ENCODE measurements at regions not wholly inside any gene's neighbourhood (a gene's known extent, or its start where the extent isn't known, plus 50 kb on each side); places are given as distances from the start of the nearest gene placed in this dataset.
"Not testable (repeated sequence)": the region's sequence is repeated elsewhere in the genome, so short reads cannot be mapped to it uniquely, and the experiment has no call there.

DNA sequence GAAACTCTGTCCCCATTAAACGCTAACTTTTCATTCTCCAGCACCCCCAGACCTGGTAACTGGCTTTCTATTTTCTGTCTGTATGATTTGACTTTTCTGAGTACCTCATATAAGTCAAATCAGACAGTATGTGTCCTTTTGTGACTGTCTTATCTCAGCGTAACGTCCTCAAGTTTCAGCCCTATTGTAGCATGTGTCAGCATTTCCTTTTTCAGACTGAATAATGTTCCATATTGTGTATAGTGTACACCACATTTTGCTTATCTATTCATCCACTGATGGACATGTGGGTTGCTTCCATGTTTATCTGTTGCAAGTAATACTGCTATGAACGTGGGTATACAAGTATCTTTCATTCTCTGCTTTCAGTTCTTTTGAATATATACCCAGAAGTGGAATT, 242.4 kb downstream of the RTP5 start:
- not testable (repeated sequence) for H3K36me3 Mint-ChIP-seq (ENCODE audit: low read depth); H3K4me3 Mint-ChIP-seq; H3K27ac ChIP-seq (ENCODE audit: low read depth, low read length); H3K9me3 ChIP-seq (ENCODE audit: control insufficient read depth, low read length); DNase-seq; H3K27me3 ChIP-seq (ENCODE audit: control insufficient read depth, insufficient read depth, low read length, poor library complexity, severe bottlenecking); H3K27ac Mint-ChIP-seq; H3K9me3 Mint-ChIP-seq; H3K4me1 ChIP-seq (ENCODE audit: control insufficient read depth, insufficient read depth, low read length); H3K36me3 ChIP-seq (ENCODE audit: control insufficient read depth, insufficient read depth, low read length); H3K27me3 Mint-ChIP-seq (ENCODE audit: insufficient read depth); H3K4me1 Mint-ChIP-seq; H3K9ac ChIP-seq (ENCODE audit: extremely low read depth, low read length, poor library complexity, severe bottlenecking); H3K4me3 ChIP-seq (ENCODE audit: low read length)
- WGBS, 2 experiments (ENCODE audit: insufficient coverage in 1 of 2, insufficient read length in 1 of 2), result no CpG with 5 or more reads among the region's 4 CpGs

DNA sequence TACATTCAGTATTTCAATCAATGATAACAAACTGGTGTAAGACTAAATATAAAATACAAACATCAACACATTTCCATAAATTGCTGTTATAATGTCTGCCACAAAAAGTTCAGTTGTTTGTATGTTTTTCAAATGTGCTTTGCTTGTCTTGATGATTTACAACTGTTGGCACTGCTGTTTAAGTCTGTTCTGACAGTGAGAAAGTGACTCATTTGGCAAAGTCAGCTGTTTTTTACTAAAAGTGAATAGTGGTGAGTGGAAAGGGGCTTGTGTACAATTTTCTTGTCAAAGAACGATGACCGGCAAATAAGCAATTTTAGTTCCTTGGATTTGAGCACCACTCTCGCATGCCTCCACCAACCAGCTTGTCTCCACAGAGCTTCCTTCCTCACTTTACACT, 244.0 kb downstream of the RTP5 start:
- not testable (repeated sequence) for H3K27me3 Mint-ChIP-seq (ENCODE audit: insufficient read depth); H3K9me3 ChIP-seq (ENCODE audit: control insufficient read depth, low read length); H3K27ac ChIP-seq (ENCODE audit: low read depth, low read length); H3K9ac ChIP-seq (ENCODE audit: extremely low read depth, low read length, poor library complexity, severe bottlenecking); H3K4me3 ChIP-seq (ENCODE audit: low read length); H3K4me1 Mint-ChIP-seq; H3K4me3 Mint-ChIP-seq; DNase-seq; H3K36me3 ChIP-seq (ENCODE audit: control insufficient read depth, insufficient read depth, low read length); H3K27ac Mint-ChIP-seq; H3K9me3 Mint-ChIP-seq; H3K4me1 ChIP-seq (ENCODE audit: control insufficient read depth, insufficient read depth, low read length); H3K36me3 Mint-ChIP-seq (ENCODE audit: low read depth); H3K27me3 ChIP-seq (ENCODE audit: control insufficient read depth, insufficient read depth, low read length, poor library complexity, severe bottlenecking)
- WGBS, 2 experiments (ENCODE audit: insufficient coverage in 1 of 2, insufficient read length in 1 of 2), result no CpG with 5 or more reads among the region's 3 CpGs

DNA sequence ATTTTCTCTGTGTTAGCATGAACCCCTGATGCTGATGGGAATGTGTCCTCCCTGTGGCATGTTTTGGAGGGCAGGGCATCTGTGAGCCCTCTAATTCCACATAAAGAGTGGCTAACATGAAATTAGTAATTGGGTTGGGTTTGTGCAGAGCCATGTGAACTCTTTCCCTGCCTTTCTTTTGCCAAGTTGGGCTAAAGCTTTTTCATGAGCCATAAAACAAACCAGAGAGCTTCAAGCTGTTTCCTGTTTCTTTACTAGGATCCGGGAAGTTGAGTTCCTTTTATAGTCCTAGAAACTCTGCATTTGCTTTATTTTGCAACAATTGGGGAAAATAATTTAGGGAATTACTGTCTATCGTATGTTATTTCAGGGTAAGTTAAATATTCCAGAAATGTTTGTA, 247.1 kb downstream of the RTP5 start:
- H3K27ac Mint-ChIP-seq; H3K4me3 Mint-ChIP-seq; H3K4me3 ChIP-seq (ENCODE audit: low read length); H3K4me1 ChIP-seq (ENCODE audit: control insufficient read depth, insufficient read depth, low read length); H3K4me1 Mint-ChIP-seq; DNase-seq; H3K9me3 Mint-ChIP-seq; H3K36me3 Mint-ChIP-seq (ENCODE audit: low read depth); H3K9ac ChIP-seq (ENCODE audit: extremely low read depth, low read length, poor library complexity, severe bottlenecking); H3K27ac ChIP-seq (ENCODE audit: low read depth, low read length); H3K27me3 ChIP-seq (ENCODE audit: control insufficient read depth, insufficient read depth, low read length, poor library complexity, severe bottlenecking); H3K27me3 Mint-ChIP-seq (ENCODE audit: insufficient read depth); H3K36me3 ChIP-seq (ENCODE audit: control insufficient read depth, insufficient read depth, low read length); H3K9me3 ChIP-seq (ENCODE audit: control insufficient read depth, low read length): not testable (repeated sequence)
- no CpG with 5 or more reads among the region's 2 CpGs for WGBS, 2 experiments (ENCODE audit: insufficient coverage in 1 of 2, insufficient read length in 1 of 2)

DNA sequence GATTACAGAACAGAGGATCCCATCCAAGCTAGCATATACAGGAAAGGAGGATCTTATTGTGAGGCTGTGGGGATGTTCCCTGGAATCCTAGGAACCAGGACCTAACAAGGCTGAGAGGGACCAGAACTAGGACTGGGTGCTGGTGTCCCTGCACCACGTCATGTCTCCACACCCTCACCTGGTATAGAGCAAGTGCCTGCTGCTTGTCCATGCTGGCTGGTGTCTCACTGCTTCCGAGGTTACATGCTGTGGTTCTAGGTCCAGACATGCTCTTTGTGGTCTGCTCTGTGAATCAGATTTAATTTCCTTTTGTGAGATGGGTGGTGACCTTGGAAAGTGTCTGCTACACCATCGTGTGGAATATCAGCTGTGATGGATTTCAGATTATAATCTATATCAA, 247.8 kb downstream of the RTP5 start:
- H3K36me3 Mint-ChIP-seq (ENCODE audit: low read depth); H3K27me3 Mint-ChIP-seq (ENCODE audit: insufficient read depth); H3K9me3 ChIP-seq (ENCODE audit: control insufficient read depth, low read length); H3K4me3 ChIP-seq (ENCODE audit: low read length); H3K27ac Mint-ChIP-seq; H3K27me3 ChIP-seq (ENCODE audit: control insufficient read depth, insufficient read depth, low read length, poor library complexity, severe bottlenecking); H3K4me1 Mint-ChIP-seq; H3K4me3 Mint-ChIP-seq; H3K36me3 ChIP-seq (ENCODE audit: control insufficient read depth, insufficient read depth, low read length); H3K9ac ChIP-seq (ENCODE audit: extremely low read depth, low read length, poor library complexity, severe bottlenecking); H3K27ac ChIP-seq (ENCODE audit: low read depth, low read length); DNase-seq; H3K4me1 ChIP-seq (ENCODE audit: control insufficient read depth, insufficient read depth, low read length); H3K9me3 Mint-ChIP-seq: not testable (repeated sequence)
- no CpG with 5 or more reads among the region's 3 CpGs for WGBS, 2 experiments (ENCODE audit: insufficient coverage in 1 of 2, insufficient read length in 1 of 2)

DNA sequence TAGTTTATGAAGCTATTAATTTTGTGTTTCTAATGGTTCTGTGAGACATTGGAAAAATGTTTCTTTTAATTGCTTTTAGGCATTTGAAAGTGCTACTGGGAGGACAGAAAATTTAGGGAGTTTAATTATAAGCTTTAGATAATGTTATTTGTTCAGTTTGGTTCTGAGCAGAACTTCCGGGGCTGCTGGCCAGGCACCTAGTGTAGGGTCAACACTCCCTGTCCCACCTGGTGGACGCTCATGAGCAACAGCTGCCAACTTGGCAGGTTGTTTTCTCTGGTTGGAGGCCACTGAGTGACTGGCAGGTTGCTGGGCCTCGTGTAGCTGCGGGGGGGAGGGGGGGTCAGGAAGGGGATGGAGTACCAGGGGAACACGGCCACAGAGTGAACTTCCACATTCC, 250.2 kb downstream of the RTP5 start:
- H3K4me1 Mint-ChIP-seq; H3K36me3 Mint-ChIP-seq (ENCODE audit: low read depth); H3K27me3 ChIP-seq (ENCODE audit: control insufficient read depth, insufficient read depth, low read length, poor library complexity, severe bottlenecking); H3K9ac ChIP-seq (ENCODE audit: extremely low read depth, low read length, poor library complexity, severe bottlenecking); H3K27ac ChIP-seq (ENCODE audit: low read depth, low read length); H3K4me3 ChIP-seq (ENCODE audit: low read length); H3K27ac Mint-ChIP-seq; H3K4me3 Mint-ChIP-seq; H3K4me1 ChIP-seq (ENCODE audit: control insufficient read depth, insufficient read depth, low read length); DNase-seq; H3K36me3 ChIP-seq (ENCODE audit: control insufficient read depth, insufficient read depth, low read length); H3K27me3 Mint-ChIP-seq (ENCODE audit: insufficient read depth); H3K9me3 Mint-ChIP-seq; H3K9me3 ChIP-seq (ENCODE audit: control insufficient read depth, low read length): not testable (repeated sequence)
- WGBS, 2 experiments (ENCODE audit: insufficient coverage in 1 of 2, insufficient read length in 1 of 2), result 81 to 100% methylated on average over 1 to 4 of the region's 5 CpGs

DNA sequence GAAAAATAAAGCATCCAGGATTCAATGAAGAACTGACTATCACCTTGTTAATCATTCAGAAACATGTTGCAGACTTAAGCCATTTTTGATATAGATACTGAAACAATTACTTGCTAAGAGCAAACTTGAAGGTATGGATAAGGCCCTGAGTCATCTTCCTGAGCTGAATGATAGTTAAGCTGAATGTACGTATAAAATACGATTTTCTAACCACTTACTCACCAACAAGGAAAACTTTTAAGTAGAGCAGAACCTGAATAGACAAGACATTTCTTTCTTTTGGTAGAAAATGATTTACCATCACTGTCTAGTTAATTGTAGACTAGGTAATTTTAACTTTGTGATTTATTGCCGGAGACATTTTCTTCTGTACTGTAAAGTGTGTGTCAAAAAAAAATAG, 261.2 kb downstream of the RTP5 start:
- not testable (repeated sequence) for H3K27me3 Mint-ChIP-seq (ENCODE audit: insufficient read depth); H3K36me3 ChIP-seq (ENCODE audit: control insufficient read depth, insufficient read depth, low read length); H3K4me1 Mint-ChIP-seq; H3K9me3 Mint-ChIP-seq; H3K27ac ChIP-seq (ENCODE audit: low read depth, low read length); H3K4me3 Mint-ChIP-seq; H3K4me1 ChIP-seq (ENCODE audit: control insufficient read depth, insufficient read depth, low read length); H3K27ac Mint-ChIP-seq; H3K4me3 ChIP-seq (ENCODE audit: low read length); H3K36me3 Mint-ChIP-seq (ENCODE audit: low read depth); H3K27me3 ChIP-seq (ENCODE audit: control insufficient read depth, insufficient read depth, low read length, poor library complexity, severe bottlenecking); H3K9me3 ChIP-seq (ENCODE audit: control insufficient read depth, low read length); DNase-seq; H3K9ac ChIP-seq (ENCODE audit: extremely low read depth, low read length, poor library complexity, severe bottlenecking)
- WGBS, 2 experiments (ENCODE audit: insufficient coverage in 1 of 2, insufficient read length in 1 of 2), result 100% methylated on average over 1 of the region's 3 CpGs; no CpG with 5 or more reads in 1 of the 2 experiments

DNA sequence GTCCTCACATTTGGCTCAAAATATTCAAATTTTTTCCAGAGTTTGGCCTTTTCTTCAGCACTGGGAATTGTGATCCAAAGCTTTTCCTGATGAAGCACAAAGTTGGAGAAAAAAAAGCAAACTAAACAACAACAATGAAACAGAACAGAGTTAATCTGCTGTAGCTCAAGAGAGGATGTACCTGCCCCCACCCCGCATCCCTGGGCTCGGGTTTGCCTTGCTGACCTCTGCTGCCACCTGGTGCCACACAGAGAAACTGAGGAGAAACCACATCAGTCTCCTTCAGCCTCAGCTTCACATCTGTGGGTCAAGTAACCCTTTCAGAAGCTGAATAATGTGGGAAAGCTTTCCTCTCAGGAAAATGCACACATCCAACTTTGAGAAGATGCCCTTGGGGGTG, 290.4 kb downstream of the RTP5 start:
- not testable (repeated sequence) for H3K27ac Mint-ChIP-seq; DNase-seq; H3K27ac ChIP-seq (ENCODE audit: low read depth, low read length); H3K27me3 Mint-ChIP-seq (ENCODE audit: insufficient read depth); H3K4me3 ChIP-seq (ENCODE audit: low read length); H3K4me3 Mint-ChIP-seq; H3K4me1 Mint-ChIP-seq; H3K9me3 ChIP-seq (ENCODE audit: control insufficient read depth, low read length); H3K36me3 ChIP-seq (ENCODE audit: control insufficient read depth, insufficient read depth, low read length); H3K36me3 Mint-ChIP-seq (ENCODE audit: low read depth); H3K9me3 Mint-ChIP-seq; H3K9ac ChIP-seq (ENCODE audit: extremely low read depth, low read length, poor library complexity, severe bottlenecking); H3K27me3 ChIP-seq (ENCODE audit: control insufficient read depth, insufficient read depth, low read length, poor library complexity, severe bottlenecking); H3K4me1 ChIP-seq (ENCODE audit: control insufficient read depth, insufficient read depth, low read length)
- WGBS, 2 experiments (ENCODE audit: insufficient coverage in 1 of 2, insufficient read length in 1 of 2), result no CpG with 5 or more reads among the region's 2 CpGs

Measured in endodermal cell (in vitro differentiated cells).